NCI-H146 treated with DMSO at 0.1 percent for 48 hours (cell line): ENCODE measurements at regions not wholly inside any gene's neighbourhood (a gene's known extent, or its start where the extent isn't known, plus 50 kb on each side); places are given as distances from the start of the nearest gene placed in this dataset.
"Not testable (repeated sequence)": the region's sequence is repeated elsewhere in the genome, so short reads cannot be mapped to it uniquely, and the experiment has no call there.

Experiments
- DNase-seq: peaks from one replicate; lab custom pipeline; 2025; ENCODE audit not compliant: unreplicated experiment; lab: John Stamatoyannopoulos, UW

DNA sequence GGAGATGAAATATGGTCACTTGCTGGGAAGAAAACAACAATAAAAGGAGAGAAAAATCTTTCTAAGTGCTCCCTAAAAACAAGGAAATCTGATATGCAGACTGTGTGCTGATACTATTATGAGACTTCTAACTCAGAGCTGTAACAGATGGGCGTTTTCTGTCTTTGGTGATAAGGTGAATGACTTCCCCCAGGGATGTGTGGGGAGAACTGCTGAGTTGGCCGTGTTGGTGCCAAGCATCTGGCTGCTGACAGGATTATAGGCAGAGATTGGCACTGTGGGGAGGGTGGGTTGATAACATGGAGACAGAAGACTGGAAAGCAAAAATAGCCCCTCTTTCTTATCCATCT, 438.5 kb upstream of the PLXNA2 start:
- DNase-seq, result no peak

DNA sequence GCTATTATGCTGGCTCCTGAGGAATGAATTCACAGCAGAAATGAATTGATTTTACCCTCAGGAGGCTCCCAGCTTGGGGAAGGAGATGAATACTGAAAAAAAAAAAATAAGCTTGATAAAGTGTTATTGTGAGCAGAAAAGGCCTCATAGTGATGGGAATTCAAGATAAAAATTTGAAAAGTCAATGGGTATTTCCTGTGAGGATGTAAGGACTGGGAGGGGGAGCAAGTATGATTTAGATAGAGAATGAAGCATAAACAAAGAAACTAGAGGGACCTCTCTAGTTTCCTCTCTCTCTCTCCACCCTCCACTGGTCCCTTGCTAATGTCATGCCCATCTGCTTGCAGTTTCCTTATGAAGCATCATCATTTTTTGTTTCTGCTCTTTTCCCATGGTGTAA, 439.0 kb upstream of the PLXNA2 start:
- DNase-seq, result no peak

DNA sequence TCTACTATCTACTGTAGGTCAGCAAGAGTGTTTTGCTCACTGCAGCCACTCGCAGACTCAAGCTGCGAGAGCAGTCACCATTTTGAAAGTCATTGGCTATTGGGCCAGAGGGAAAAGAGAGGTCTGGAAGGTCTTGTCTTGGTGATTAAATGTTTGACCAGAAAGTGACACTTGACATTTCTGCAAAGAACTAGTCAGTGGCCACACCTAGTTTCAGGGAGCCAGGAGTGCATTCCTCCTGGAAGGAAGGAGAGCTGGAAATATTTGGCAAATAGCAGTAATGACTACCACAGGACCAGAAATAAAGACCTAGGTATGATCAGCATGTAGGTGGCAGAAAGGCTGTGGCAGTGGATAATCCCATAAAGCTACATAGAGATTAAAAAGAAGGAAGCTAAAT, 440.0 kb upstream of the PLXNA2 start:
- no peak for DNase-seq

DNA sequence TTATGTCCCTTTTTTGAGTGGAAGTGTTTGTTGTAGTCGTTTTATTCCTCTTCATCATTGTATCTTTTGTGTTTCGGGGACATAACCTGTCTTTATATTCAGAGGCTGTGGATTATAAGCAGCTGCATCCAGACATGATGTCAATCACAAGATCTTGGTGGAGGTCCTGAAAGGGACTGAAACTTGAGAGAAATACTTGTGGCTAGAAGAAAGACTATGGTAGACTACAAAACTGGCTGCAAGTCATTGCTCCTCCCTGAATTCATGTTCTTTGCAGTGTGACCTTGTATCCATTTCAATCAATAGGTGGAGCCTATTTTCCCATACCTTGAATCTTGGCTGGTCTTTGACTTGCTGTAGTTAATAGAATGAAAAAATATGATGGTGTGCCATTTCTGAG, 442.4 kb upstream of the PLXNA2 start:
- DNase-seq, result no peak

DNA sequence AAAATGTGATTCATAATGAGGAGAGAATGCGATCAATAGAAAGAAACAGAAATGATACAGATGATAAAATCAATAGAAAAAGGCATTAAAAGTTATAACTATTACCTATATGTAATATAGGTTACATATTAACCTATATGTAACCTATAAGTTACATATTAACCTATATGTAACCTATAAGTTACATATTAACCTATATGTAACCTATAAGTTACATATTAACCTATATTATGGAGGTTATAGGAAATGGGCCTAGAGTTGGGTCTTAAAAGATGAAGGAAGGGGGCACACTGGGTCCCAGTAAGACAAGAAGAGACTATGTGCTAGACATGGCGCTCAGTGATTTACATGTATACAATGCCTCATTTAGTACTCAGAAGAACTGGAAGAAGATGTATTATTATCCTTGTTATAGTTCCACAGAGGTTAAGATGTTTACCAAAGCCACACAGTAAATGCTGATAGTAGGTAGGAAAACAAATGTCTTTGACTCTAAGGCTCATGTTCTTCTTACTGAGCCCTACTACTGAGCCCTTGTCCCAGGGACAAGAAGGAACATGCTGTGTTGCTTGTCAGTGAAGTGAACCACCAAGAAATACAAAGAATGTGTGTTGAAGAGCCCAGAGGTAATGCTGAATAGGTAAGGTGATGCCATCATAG, 444.6 kb upstream of the PLXNA2 start:
- DNase-seq, result no peak

DNA sequence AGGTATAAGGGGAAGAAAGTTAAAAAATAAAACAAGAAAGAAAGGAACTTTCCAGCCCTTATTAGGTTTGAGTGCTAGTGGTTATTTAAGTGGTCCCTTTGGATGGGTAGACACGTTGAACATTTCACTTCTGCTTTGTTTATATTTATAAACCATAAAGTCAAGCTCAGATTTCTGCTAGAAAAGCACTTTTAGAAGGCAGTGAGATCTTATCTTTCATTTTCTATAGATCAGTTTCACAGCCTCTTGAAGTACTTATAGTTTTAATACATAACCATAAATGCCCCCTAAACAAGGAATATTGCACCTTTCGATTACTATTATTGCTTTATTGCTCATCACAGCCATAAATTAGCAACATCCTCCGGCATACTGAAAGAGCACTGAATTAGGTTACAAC, 446.8 kb upstream of the PLXNA2 start:
- DNase-seq, result no peak

GRCh38 chr1:208709981-208710380, 465.8 kb upstream of the PLXNA2 start:
- DNase-seq, result no peak

GRCh38 chr1:208714323-208714722, 470.1 kb upstream of the PLXNA2 start:
- no peak for DNase-seq

DNA sequence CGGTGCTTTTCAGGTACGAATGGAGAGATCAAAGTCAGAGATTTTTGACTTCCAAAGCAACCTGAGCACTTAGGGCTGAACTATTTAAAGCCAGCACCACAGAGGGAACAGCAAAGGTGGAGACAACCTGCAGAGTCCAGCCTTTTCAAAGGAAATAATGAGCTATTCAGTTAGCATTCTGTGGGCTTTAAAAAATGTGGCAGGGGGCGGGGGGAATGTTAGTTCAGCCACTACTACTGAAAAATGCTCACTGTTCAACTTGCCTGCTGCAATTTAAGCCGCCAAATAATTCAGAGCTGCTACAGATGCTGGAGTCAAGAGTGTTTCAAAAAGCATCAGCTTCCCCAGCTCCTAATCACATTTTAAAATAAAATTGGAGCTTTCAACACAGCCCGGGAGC, 473.3 kb upstream of the PLXNA2 start:
- DNase-seq, result peak; percentile 12

DNA sequence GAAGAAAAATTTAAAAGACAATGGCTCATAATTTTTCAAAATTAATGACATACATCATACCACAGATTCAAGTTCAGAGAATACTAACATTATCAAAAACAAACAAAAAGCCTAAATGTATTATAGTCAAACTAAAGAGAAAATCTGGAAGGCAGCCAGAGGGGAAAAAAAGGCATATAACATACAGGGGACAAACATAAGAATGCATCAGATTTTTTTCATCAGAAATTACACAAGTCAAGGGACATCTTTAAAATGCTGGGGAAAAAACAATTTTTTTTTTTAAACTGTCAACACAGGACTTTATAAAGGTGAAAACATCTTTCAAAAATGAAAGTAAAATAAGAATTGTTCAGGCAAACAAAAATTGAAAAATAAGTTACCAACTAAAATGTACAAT, 478.4 kb upstream of the PLXNA2 start:
- DNase-seq, result peak; percentile 5

DNA sequence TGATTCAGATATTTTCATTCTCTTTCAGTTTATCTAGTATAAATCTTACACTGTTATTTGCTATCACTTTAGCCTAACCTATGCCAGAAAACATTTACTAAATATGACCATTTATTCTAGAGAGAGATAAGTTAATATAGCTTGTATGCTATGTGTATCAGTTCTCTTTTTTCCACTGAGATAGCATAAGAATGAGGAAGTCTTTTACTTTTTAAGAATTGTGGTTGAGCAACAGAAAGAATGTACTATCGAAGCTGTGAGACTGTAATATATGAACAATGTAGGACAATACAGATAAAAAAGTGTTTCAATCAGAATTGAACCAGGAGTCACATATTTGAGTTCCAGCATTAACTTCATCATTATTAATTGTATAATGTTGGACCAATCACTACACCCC, 479.9 kb upstream of the PLXNA2 start:
- no peak for DNase-seq

GRCh38 chr1:208728815-208729214, 484.6 kb upstream of the PLXNA2 start:
- DNase-seq, result no peak

DNA sequence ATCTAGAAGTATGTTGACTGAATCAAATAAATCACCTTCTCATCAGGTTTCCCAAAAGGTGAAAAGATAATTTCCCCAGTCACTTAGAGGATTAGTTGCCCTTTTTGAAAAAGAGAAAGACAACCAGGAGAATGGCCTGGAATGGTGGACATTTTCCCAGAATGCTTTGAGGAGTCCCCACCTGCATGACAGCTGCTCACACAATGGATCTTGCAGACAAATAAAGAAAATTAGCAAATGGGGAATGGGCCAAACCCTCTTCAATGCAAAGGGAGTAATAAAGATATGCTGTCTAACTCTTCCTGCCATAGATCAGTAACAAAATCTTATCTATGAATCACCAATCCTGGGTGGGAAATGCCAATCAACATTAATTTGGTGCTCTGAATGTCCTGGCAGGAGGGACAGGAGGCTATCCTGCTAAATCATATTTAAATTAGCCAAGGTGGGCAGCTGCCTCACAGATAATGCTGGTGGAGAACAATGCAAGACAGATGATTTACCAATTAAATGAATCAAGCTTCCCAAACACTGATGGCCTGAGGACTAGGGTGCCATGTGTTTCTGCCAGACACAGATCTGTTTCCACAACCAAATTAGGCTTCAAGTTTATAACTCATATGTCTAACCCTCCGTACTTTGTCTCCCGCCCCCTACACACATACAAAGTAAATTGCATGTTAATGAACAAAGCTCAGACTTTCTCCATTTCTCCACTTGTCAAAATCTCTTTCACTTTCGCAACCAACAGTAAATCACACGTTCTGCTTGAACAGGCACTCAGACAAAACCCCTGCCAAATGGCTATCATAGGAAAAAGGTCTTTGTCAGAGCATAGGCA, 488.0 kb upstream of the PLXNA2 start:
- DNase-seq, result peak; percentile 98

- no peak for DNase-seq
Measured at GRCh38 chr1:208737161-208737560, 493.0 kb upstream of the PLXNA2 start.

- DNase-seq, result no peak
Measured at GRCh38 chr1:208737922-208738321, 493.7 kb upstream of the PLXNA2 start.

GRCh38 chr1:208739636-208740035, 495.5 kb upstream of the PLXNA2 start:
- DNase-seq, result not testable (repeated sequence)

DNA sequence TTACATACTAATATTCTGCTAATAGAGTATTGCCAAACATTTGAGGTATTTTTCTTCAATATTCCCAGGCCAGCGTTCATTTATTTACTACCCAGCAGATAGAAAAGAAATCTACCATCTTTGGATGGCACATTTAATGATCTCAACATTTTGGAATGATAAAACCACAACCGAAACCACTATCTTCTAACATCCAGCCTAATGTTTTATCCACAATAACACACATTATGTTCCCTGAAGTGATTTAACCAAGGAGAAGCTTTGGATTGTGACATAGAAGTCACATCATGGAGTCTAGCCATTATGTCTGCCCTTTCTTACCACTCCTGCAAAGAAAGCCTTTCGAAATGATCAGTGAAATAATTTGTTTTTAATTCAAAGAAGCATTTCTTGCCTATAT, 497.1 kb upstream of the PLXNA2 start:
- DNase-seq, result no peak

DNA sequence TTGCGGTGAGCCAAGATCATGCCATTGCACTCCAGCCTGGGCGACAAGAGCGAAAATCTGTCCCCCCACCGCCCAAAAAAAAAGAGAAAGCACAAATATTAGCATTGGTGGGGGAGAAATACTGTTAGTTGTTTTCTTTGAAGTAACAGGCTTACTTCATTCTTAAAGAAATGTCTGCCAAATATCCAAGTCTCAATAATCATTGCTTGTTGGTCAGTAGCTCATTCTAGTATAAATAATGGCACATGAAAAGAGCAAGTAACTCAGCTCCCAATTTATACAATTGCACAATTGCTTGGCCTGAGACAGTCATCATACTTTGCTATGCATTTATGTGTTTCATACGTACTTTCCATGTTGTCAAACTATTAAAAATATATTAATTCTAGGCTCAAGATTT, 499.2 kb upstream of the PLXNA2 start:
- no peak for DNase-seq

DNA sequence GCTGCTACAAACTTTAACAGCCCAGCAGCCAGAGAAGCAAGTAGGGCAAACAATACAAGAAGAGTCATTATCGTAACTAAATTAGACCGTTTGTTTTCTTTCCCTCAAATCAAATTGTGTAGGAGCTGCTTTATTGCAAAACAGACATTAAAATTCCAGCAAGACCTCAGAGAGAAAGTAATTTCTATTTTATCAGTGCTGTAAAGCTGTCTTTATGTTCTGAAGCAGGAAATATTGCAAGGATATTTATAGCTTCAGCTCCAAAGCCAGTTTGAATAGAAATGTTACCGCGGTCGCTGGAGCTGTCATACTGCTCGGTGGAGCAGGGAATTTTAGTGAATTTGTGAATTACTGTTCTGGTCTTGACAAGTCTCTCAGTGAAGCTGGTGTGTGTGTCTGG, 503.8 kb upstream of the PLXNA2 start:
- peak; percentile 44 for DNase-seq

- DNase-seq, result no peak
Measured at GRCh38 chr1:208748387-208749165, 504.4 kb upstream of the PLXNA2 start.

DNA sequence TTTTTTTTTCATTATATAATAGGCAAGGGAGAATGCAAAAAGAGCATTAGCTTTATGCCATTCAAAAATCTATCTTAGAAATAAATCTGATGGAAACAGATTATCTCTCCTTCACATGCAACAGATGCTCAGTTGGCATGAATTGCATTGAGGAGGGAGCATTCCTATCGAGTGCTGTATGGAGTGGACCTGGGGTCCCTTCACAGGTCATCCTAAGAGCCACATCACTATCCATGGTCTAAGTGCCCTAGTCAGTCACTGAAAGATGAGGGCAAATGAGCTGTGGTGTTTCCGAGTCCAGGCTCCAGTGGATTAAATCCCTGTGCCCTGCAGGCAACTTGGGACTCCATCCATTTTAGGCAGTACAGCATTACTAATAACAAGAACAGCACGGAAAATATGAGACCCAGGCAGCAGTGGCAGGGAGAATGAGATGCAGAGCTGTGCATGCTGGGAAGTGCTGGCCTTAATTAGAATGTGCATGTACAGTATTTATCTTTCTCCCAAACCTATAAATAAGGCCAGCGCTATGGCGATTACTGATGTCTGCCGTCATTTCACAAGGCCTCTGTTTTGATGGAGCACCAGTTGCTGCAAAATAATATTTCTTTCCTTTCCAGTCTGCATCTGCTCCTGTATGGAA, 512.3 kb upstream of the PLXNA2 start:
- no peak for DNase-seq

- DNase-seq, result no peak
Measured at GRCh38 chr1:208757846-208758245, 513.7 kb upstream of the PLXNA2 start.
